OCI-LY7 (cell line): ENCODE measurements at regions not wholly inside any gene's neighbourhood (a gene's known extent, or its start where the extent isn't known, plus 50 kb on each side); places are given as distances from the start of the nearest gene placed in this dataset.
A peak's percentile ranks its signal among the peaks of the same experiment; 100 is the strongest.

ENCODE experiments used
- BruUV-seq: library from RNA; stranded (reverse); fragments of 400-500 nt; replicated peaks from 2 replicates; lab custom pipeline; 2021; lab: Mats Ljungman, UMichigan
- CTCF ChIA-PET: fragments of 300-600 bp; sonication (Branson Sonifier 250); formaldehyde crosslinking; loops from one replicate; lab custom pipeline; 2022; ENCODE audit warnings: antibody characterized with exemption; ENCODE audit not compliant: unreplicated experiment; lab: Charles Lee
- POLR2A ChIA-PET: fragments of 300-600 bp; sonication (Branson Sonifier 250); formaldehyde crosslinking; loops from one replicate; lab custom pipeline; 2022; ENCODE audit warnings: antibody characterized with exemption; lab: Charles Lee
- DNase-seq: peaks from one replicate; pipeline ENCODE4 v3.0.0-alpha.2; 2015; ENCODE audit warnings: low spot score
- H2AFZ ChIP-seq: fragments of 200-600 bp; sonication (generic), shearing (Covaris generic); 2 replicates; pipeline ENCODE4 v1.6.1; 2014; ENCODE audit warnings: mild to moderate bottlenecking, antibody characterized with exemption, low read length, moderate library complexity
- H3K27ac ChIP-seq: fragments of 200-600 bp; sonication (generic); 2 replicates; pipeline ENCODE4 v1.5.1; 2014; ENCODE audit warnings: mixed run types, low read depth, mild to moderate bottlenecking, moderate library complexity, low read length, inconsistent platforms; ENCODE audit not compliant: poor library complexity, severe bottlenecking
- H3K36me3 ChIP-seq: fragments of 200-600 bp; sonication (generic); 2 replicates; pipeline ENCODE4 v1.6.1; 2014; ENCODE audit warnings: mild to moderate bottlenecking, antibody characterized with exemption, low read length, moderate library complexity, mixed read lengths; ENCODE audit not compliant: insufficient read depth
- H3K4me1 ChIP-seq: fragments of 200-600 bp; sonication (generic); 2 replicates; pipeline ENCODE4 v1.5.1; 2014; ENCODE audit warnings: mild to moderate bottlenecking, low read length; ENCODE audit not compliant: insufficient read depth, poor library complexity, severe bottlenecking
- H3K4me2 ChIP-seq: fragments of 200-600 bp; sonication (generic); 2 replicates; pipeline ENCODE4 v1.6.1; 2014; ENCODE audit warnings: mild to moderate bottlenecking, low read length
- H3K4me3 ChIP-seq: fragments of 200-600 bp; sonication (generic); 2 replicates; pipeline ENCODE4 v1.5.1; 2014; ENCODE audit warnings: mild to moderate bottlenecking, low read depth, low read length; ENCODE audit not compliant: poor library complexity, severe bottlenecking
- H3K79me2 ChIP-seq: fragments of 200-600 bp; sonication (generic); 2 replicates; pipeline ENCODE4 v1.6.1; 2016; ENCODE audit warnings: low read depth, mild to moderate bottlenecking, low read length, moderate library complexity, mixed read lengths; ENCODE audit not compliant: insufficient read depth
- H3K9me2 ChIP-seq: fragments of 200-600 bp; sonication (generic); 2 replicates; pipeline ENCODE4 v1.6.1; 2016; ENCODE audit warnings: mild to moderate bottlenecking, low read length, mixed read lengths; ENCODE audit not compliant: insufficient read depth
- H3K9me3 ChIP-seq: fragments of 200-600 bp; sonication (generic); 2 replicates; pipeline ENCODE4 v1.6.1; 2014; ENCODE audit warnings: mild to moderate bottlenecking, mixed run types, low read length, mixed read lengths
- H4K20me1 ChIP-seq: fragments of 200-600 bp; sonication (generic); 2 replicates; pipeline ENCODE4 v1.6.1; 2014; ENCODE audit warnings: mild to moderate bottlenecking, antibody characterized with exemption, low read length, moderate library complexity, mixed read lengths; ENCODE audit not compliant: insufficient read depth
- CTCF ChIP-seq: fragments of 200-600 bp; sonication (generic); conservative IDR thresholded peaks from 2 replicates; pipeline ENCODE4 v1.5.1; 2014; ENCODE audit warnings: mild to moderate bottlenecking, antibody characterized with exemption, low read length, moderate library complexity, mixed read lengths
- EZH2phosphoT487 ChIP-seq: fragments of 200-600 bp; sonication (generic); IDR thresholded peaks from 2 replicates; pipeline ENCODE4 v1.6.1; 2018; ENCODE audit warnings: low read depth, borderline replicate concordance, mild to moderate bottlenecking, mixed run types, antibody characterized with exemption, low read length, moderate library complexity, mixed read lengths
- intact Hi-C: fragments of 100-400 bp; cut with micrococcal nuclease; formaldehyde crosslinking; loops from one replicate; pipeline ENCODE4 v1.10.0; 2022; ENCODE audit not compliant: unreplicated experiment

GRCh38 chr22:22050141-22050775 is 67.7 kb upstream of the TOP3B start:
- no peak for DNase-seq
- Histone ChIP-seq H4K20me1 (no peaks in the 10 kb centered on the region), H3K4me2 (no peak overlapping the region), H3K9me3 (no peaks in the 10 kb centered on the region), H2AFZ (no peak overlapping the region), H3K79me2 (peaks cover 5% of the 10 kb centered on the region; the same call in 1 of the 2 replicates), H3K9me2 (no peaks in the 10 kb centered on the region), H3K36me3 (no peaks in the 10 kb centered on the region), H3K4me1 (peaks cover 44% of the 10 kb centered on the region), H3K4me3 (no peak overlapping the region), H3K27ac (no peak overlapping the region)
- no TSS peak for BruUV-seq
- ChIA-PET POLR2A (interaction anchor here (9.1 kb wide), 1 partner anchor 19 kb away, joined by 262 read pairs; no protein-coding TSS in a partner anchor), CTCF (no interaction called here)
- TF ChIP-seq CTCF (no peak), EZH2phosphoT487 (no peak)
- intact Hi-C loops: no loop called here

- Histone ChIP-seq H3K36me3 (no peaks in the 10 kb centered on the region), H4K20me1 (no peaks in the 10 kb centered on the region), H3K4me1 (peaks cover 50% of the 10 kb centered on the region), H3K4me2 (no peak overlapping the region), H3K79me2 (peaks cover 11% of the 10 kb centered on the region; the same call in 1 of the 2 replicates), H3K27ac (no peak overlapping the region), H3K4me3 (no peak overlapping the region), H3K9me2 (no peaks in the 10 kb centered on the region), H2AFZ (peak overlapping the region; percentile 57; the same call in 1 of the 2 replicates), H3K9me3 (no peaks in the 10 kb centered on the region)
- BruUV-seq: no TSS peak
- POLR2A ChIA-PET: interaction anchor here (1.4 to 9.1 kb wide), 2 partner anchors 12 to 18 kb away, joined by 5 to 262 read pairs; no protein-coding TSS in a partner anchor
- intact Hi-C loops: loop anchor here (10.0 kb wide), 1 partner anchor 885 kb away; no protein-coding TSS in a partner anchor
- no peak for DNase-seq
- CTCF ChIA-PET: interaction anchor here (0.6 kb wide), 1 partner anchor 565 kb away, joined by 3 read pairs; no protein-coding TSS in a partner anchor
- TF ChIP-seq EZH2phosphoT487 (no peak), CTCF (no peak)
Measured at GRCh38 chr22:22049684-22050083, 67.1 kb upstream of the TOP3B start.
